Common myeloid progenitor, CD34-positive (primary cell): ENCODE measurements at regions not wholly inside any gene's neighbourhood (a gene's known extent, or its start where the extent isn't known, plus 50 kb on each side); places are given as distances from the start of the nearest gene placed in this dataset.

Experiments
- CTCF ChIA-PET: fragments of 350-600 bp; sonication (Branson Sonifier 250); formaldehyde crosslinking; loops from one replicate; lab custom pipeline; 2021; ENCODE audit warnings: antibody characterized with exemption; lab: Charles Lee
- POLR2A ChIA-PET: fragments of 350-600 bp; sonication (Branson Sonifier 250); formaldehyde crosslinking; loops from one replicate; lab custom pipeline; 2021; ENCODE audit warnings: antibody characterized with exemption; lab: Charles Lee
- DNase-seq, 3 donors: peaks; one replicate each; pipeline versions ENCODE4 v3.0.0 to v3.0.0-alpha.2; 2013
- H3K27ac ChIP-seq, 2 experiments: 1 replicate in 1 of 2; 2 replicates in 1 of 2; pipeline ENCODE4 v1.7.0; 2013; ENCODE audit warnings: inconsistent platforms in 2 of 2, low read length in 2 of 2, mild to moderate bottlenecking in 2 of 2, low read depth in 1 of 2, moderate library complexity in 1 of 2; ENCODE audit not compliant: severe bottlenecking in 2 of 2, insufficient read depth in 1 of 2, poor library complexity in 1 of 2
- H3K27me3 ChIP-seq, 5 experiments: replicated peaks in 2 of 5; 1 replicate in 3 of 5; 2 replicates in 2 of 5; pipeline versions ENCODE4 v1.6.1 to v1.7.0; 2013; ENCODE audit warnings: low read length in 4 of 5, mild to moderate bottlenecking in 2 of 5, moderate library complexity in 2 of 5, inconsistent platforms in 1 of 5; ENCODE audit not compliant: insufficient read depth in 5 of 5, control insufficient read depth in 4 of 5
- H3K36me3 ChIP-seq, 4 experiments: 1 replicate in 2 of 4; 2 replicates in 2 of 4; pipeline versions ENCODE4 v1.6.1 to v1.7.0; 2013; ENCODE audit warnings: low read length in 3 of 4, control low read depth in 1 of 4, mild to moderate bottlenecking in 1 of 4; ENCODE audit not compliant: control insufficient read depth in 4 of 4, insufficient read depth in 4 of 4
- H3K4me1 ChIP-seq, 4 experiments: 1 replicate in 3 of 4; 2 replicates in 1 of 4; pipeline versions ENCODE4 v1.6.1 to v1.7.1; 2013; ENCODE audit warnings: low read length in 3 of 4, mild to moderate bottlenecking in 3 of 4, control low read depth in 1 of 4, inconsistent platforms in 1 of 4, moderate library complexity in 1 of 4; ENCODE audit not compliant: control insufficient read depth in 4 of 4, insufficient read depth in 4 of 4; ENCODE audit errors: control extremely low read depth in 1 of 4
- H3K4me3 ChIP-seq, 7 experiments: 1 replicate in 4 of 7; 2 replicates in 3 of 7; pipeline versions ENCODE4 v1.5.1 to v1.7.0; 2013; ENCODE audit warnings: mild to moderate bottlenecking in 7 of 7, low read length in 6 of 7, moderate library complexity in 6 of 7, inconsistent platforms in 2 of 7, low read depth in 2 of 7, control low read depth in 1 of 7; ENCODE audit not compliant: insufficient read depth in 4 of 7, control insufficient read depth in 1 of 7; ENCODE audit errors: extremely low read depth in 1 of 7
- H3K9me3 ChIP-seq, 5 experiments: 1 replicate in 4 of 5; 2 replicates in 1 of 5; pipeline versions ENCODE4 v1.6.1 to v1.7.1; 2013; ENCODE audit warnings: low read length in 4 of 5, mild to moderate bottlenecking in 2 of 5, inconsistent platforms in 1 of 5, low read depth in 1 of 5, moderate library complexity in 1 of 5; ENCODE audit not compliant: control insufficient read depth in 4 of 5, insufficient read depth in 2 of 5; ENCODE audit errors: control extremely low read depth in 1 of 5
- WGBS: methylation state at CpG from one replicate; pipeline ENCODE4 v1.1.5; 2013; ENCODE audit not compliant: insufficient coverage; 5-methylcytosine and 5-hydroxymethylcytosine counted together

DNA sequence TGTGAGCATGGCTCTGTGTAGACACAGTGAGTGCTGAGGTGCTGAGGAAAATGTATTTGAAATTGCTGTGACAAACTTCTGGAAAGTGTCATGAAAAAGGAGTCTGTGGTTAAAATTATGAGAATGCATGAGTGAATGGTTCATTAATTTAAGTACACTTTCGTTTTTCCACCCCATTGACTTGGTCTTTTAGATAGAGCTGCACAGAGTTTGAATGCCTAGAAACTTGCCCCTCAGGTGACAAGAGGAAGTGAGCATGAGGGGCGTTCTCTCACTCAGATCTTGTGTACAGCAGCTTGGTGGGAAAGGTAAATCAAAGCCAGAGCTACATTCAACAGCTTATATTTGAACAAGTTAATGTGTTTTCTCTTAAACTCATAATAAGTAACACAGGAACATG lies 296.8 kb downstream of the WDR72 start:
- POLR2A ChIA-PET, result no interaction called here
- Histone ChIP-seq H3K27ac (no peak overlapping the region), H3K4me3 (no peak overlapping the region), H3K4me1 (no peaks in the 10 kb centered on the region), H3K27me3 (no peaks in the 10 kb centered on the region), H3K9me3 (peaks cover 0 to 3% (median 0%) of the 10 kb centered on the region in 5 experiments), H3K36me3 (no peaks in the 10 kb centered on the region)
- CTCF ChIA-PET, result no interaction called here
- WGBS, result 100% methylated on average over 1 of the region's 2 CpGs
- DNase-seq, result no peak

DNA sequence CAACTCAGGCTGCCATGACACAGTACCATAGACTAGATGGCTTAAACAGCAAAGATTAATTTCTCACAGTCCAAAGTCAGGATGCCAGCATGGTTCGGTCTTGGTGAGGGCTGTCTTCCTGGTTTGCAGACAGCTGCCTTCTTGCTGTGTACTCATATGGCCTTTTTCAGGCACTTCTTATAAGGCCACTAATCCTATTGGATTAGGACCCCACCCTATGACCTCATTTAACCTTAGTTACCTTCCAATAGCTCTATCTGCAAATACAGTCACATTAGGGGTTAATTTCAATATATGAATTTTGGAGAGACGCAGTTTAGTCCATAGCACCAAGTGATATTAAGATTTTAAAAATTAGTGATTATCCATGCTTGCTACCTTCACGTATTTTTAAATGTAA lies 297.8 kb downstream of the WDR72 start:
- no peak overlapping the region for H3K27ac ChIP-seq
- ChIA-PET POLR2A (no interaction called here), CTCF (no interaction called here)
- no peaks in the 10 kb centered on the region for H3K4me1 ChIP-seq
- WGBS, result 88% methylated on average over 1 of the region's 3 CpGs
- no peak for DNase-seq
- no peaks in the 10 kb centered on the region for H3K27me3 ChIP-seq
- peaks cover 0 to 3% (median 0%) of the 10 kb centered on the region in 5 experiments for H3K9me3 ChIP-seq
- no peak overlapping the region for H3K4me3 ChIP-seq
- H3K36me3 ChIP-seq, result no peaks in the 10 kb centered on the region

- H3K27me3 ChIP-seq, result no peaks in the 10 kb centered on the region
- DNase-seq, result no peak
- 100% methylated on average over 1 of the region's 1 CpG for WGBS
- CTCF ChIA-PET, result interaction anchor here (1.1 kb wide), 1 partner anchor 157 kb away, joined by 3 read pairs; no protein-coding TSS in a partner anchor
- H3K4me1 ChIP-seq, result no peaks in the 10 kb centered on the region
- H3K4me3 ChIP-seq, result no peak overlapping the region
- POLR2A ChIA-PET, result no interaction called here
- H3K36me3 ChIP-seq, result no peaks in the 10 kb centered on the region
- no peak overlapping the region for H3K27ac ChIP-seq
- H3K9me3 ChIP-seq, result peaks cover 0 to 3% (median 0%) of the 10 kb centered on the region in 5 experiments
Measured at GRCh38 chr15:53458736-53459135, 300.7 kb downstream of the WDR72 start.

- Histone ChIP-seq H3K9me3 (peaks cover 0 to 3% (median 0%) of the 10 kb centered on the region in 5 experiments), H3K27ac (no peak overlapping the region), H3K4me3 (no peak overlapping the region), H3K4me1 (no peaks in the 10 kb centered on the region), H3K36me3 (no peaks in the 10 kb centered on the region), H3K27me3 (no peaks in the 10 kb centered on the region)
- no peak for DNase-seq
- WGBS, result no CpG with 5 or more reads among the region's 3 CpGs
- ChIA-PET POLR2A (interaction anchor here (0.6 kb wide), 1 partner anchor 62 kb away, joined by 5 read pairs; no protein-coding TSS in a partner anchor), CTCF (interaction anchor here (1.0 kb wide), 1 partner anchor 12 kb away, joined by 3 read pairs; no protein-coding TSS in a partner anchor)
Measured at GRCh38 chr15:53457479-53457878, 302.0 kb downstream of the WDR72 start.

- Histone ChIP-seq H3K9me3 (no peaks in the 10 kb centered on the region), H3K27me3 (no peaks in the 10 kb centered on the region), H3K36me3 (no peaks in the 10 kb centered on the region), H3K4me1 (no peaks in the 10 kb centered on the region), H3K4me3 (no peak overlapping the region), H3K27ac (no peak overlapping the region)
- POLR2A ChIA-PET, result no interaction called here
- 96% methylated on average over 4 of the region's 8 CpGs for WGBS
- CTCF ChIA-PET, result no interaction called here
- no peak for DNase-seq
Measured at GRCh38 chr15:53454843-53455721, 304.4 kb downstream of the WDR72 start.

DNA sequence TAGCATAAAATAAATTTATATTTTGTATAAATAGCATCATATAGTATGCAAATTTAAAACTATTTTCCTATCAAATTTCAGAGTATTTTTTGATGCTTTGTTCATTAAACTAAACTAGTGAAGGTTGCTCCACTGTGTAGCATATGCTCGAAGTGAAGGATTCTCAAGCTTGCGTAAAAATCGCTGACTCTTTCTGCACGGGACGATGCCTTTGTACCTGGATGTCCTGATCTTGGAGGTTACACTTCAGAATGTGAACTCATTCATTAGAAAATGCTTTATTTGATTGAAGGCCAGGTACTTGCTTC lies 305.0 kb downstream of the WDR72 start:
- 85% methylated on average over 5 of the region's 5 CpGs for WGBS
- CTCF ChIA-PET, result no interaction called here
- H3K4me1 ChIP-seq, result no peaks in the 10 kb centered on the region
- no peaks in the 10 kb centered on the region for H3K27me3 ChIP-seq
- no peak for DNase-seq
- H3K36me3 ChIP-seq, result no peaks in the 10 kb centered on the region
- no peak overlapping the region for H3K27ac ChIP-seq
- H3K9me3 ChIP-seq, result no peaks in the 10 kb centered on the region
- POLR2A ChIA-PET, result no interaction called here
- no peak overlapping the region for H3K4me3 ChIP-seq
